HG03060 (cell line): ENCODE measurements at regions not wholly inside any gene's neighbourhood (a gene's known extent, or its start where the extent isn't known, plus 50 kb on each side); places are given as distances from the start of the nearest gene placed in this dataset.

Experiments
- ATAC-seq: cut with Tn5 transposase; IDR thresholded peaks from one replicate; pipeline ENCODE4 v1.9.1; 2021; ENCODE audit warnings: low read depth, moderate number of reproducible peaks; ENCODE audit not compliant: unreplicated experiment

GRCh38 chr15:69896606-69897005 lies 201.1 kb downstream of the TLE3 start:
- no peak for ATAC-seq

- ATAC-seq, result no peak
Observed at GRCh38 chr15:69897061-69897460, 200.7 kb downstream of the TLE3 start.

GRCh38 chr15:69897471-69898237 lies 200.1 kb downstream of the TLE3 start:
- no peak for ATAC-seq

GRCh38 chr15:69898243-69898642 lies 199.5 kb downstream of the TLE3 start:
- ATAC-seq, result no peak

GRCh38 chr15:69902414-69903062 lies 195.2 kb downstream of the TLE3 start:
- no peak for ATAC-seq

GRCh38 chr15:69903470-69904469 lies 193.9 kb downstream of the TLE3 start:
- no peak for ATAC-seq

- no peak for ATAC-seq
Observed at GRCh38 chr15:69906256-69907185, 191.2 kb downstream of the TLE3 start.

GRCh38 chr15:69908060-69908459 lies 189.7 kb downstream of the TLE3 start:
- ATAC-seq, result no peak

GRCh38 chr15:69908590-69909420 lies 188.9 kb downstream of the TLE3 start:
- no peak for ATAC-seq

GRCh38 chr15:69909719-69910444 lies 187.8 kb downstream of the TLE3 start:
- no peak for ATAC-seq

GRCh38 chr15:69910514-69910913 lies 187.2 kb downstream of the TLE3 start:
- ATAC-seq, result no peak

GRCh38 chr15:69912116-69912515 lies 185.6 kb downstream of the TLE3 start:
- no peak for ATAC-seq

- no peak for ATAC-seq
Observed at GRCh38 chr15:69914040-69914439, 183.7 kb downstream of the TLE3 start.

- no peak for ATAC-seq
Observed at GRCh38 chr15:69914960-69915359, 182.8 kb downstream of the TLE3 start.

- no peak for ATAC-seq
Observed at GRCh38 chr15:69916169-69916785, 181.4 kb downstream of the TLE3 start.

- ATAC-seq, result no peak
Observed at GRCh38 chr15:69917056-69917455, 180.7 kb downstream of the TLE3 start.

GRCh38 chr15:69919816-69920215 lies 177.9 kb downstream of the TLE3 start:
- no peak for ATAC-seq

GRCh38 chr15:69920221-69920620 lies 177.5 kb downstream of the TLE3 start:
- ATAC-seq, result no peak
